Transverse colon (tissue), 4 donors: ENCODE measurements at regions not wholly inside any gene's neighbourhood (a gene's known extent, or its start where the extent isn't known, plus 50 kb on each side); places are given as distances from the start of the nearest gene placed in this dataset.

Source experiments
- CTCF ChIP-seq, 5 experiments: fragments of 200-600 bp in 3 of 5; fragments of 450-650 bp in 2 of 5; sonication (generic) in 3 of 5; IDR thresholded peaks; 1 replicate in 2 of 5; 2 replicates in 3 of 5; pipeline ENCODE4 v1.5.1; 2016 to 2017; ENCODE audit warnings: antibody characterized with exemption in 5 of 5, inconsistent platforms in 3 of 5, mild to moderate bottlenecking in 2 of 5, moderate library complexity in 1 of 5
- EP300 ChIP-seq: sonication (generic); formaldehyde crosslinking; IDR thresholded peaks from one replicate; pipeline ENCODE4 v1.6.1; 2017; ENCODE audit warnings: antibody characterized with exemption, low read depth
- POLR2A ChIP-seq: fragments of 450-650 bp; IDR thresholded peaks from one replicate; pipeline ENCODE4 v1.6.1; 2016; ENCODE audit warnings: antibody characterized with exemption, mild to moderate bottlenecking, moderate library complexity
- POLR2AphosphoS5 ChIP-seq, 3 donors: sonication (generic); formaldehyde crosslinking; IDR thresholded peaks; one replicate each; pipeline ENCODE4 v1.6.1; 2016; ENCODE audit warnings: antibody characterized with exemption in 3 of 3

- no peak for TF ChIP-seq POLR2A
- no peak for TF ChIP-seq CTCF (IDR thresholded peaks at IDR 0.05)
- no peak for TF ChIP-seq POLR2AphosphoS5 (IDR thresholded peaks at IDR 0.05)
- no peak for TF ChIP-seq EP300
These were observed 70.8 kb upstream of the EGFLAM start for GRCh38 chr5:38187532-38187931.
